Neural progenitor cell (in vitro differentiated cells): ENCODE measurements at regions not wholly inside any gene's neighbourhood (a gene's known extent, or its start where the extent isn't known, plus 50 kb on each side); places are given as distances from the start of the nearest gene placed in this dataset.
"Not testable (repeated sequence)": the region's sequence is repeated elsewhere in the genome, so short reads cannot be mapped to it uniquely, and the experiment has no call there.

Source experiments
- DNase-seq: peaks from one replicate; pipeline ENCODE4 v3.0.0-alpha.2; 2016; ENCODE audit warnings: low spot score
- H2AFZ ChIP-seq: fragments of 200-600 bp; sonication (generic); replicated peaks from 2 replicates; pipeline ENCODE4 v1.6.1; 2016; ENCODE audit warnings: antibody characterized with exemption
- H3F3A ChIP-seq: fragments of 200-600 bp; sonication (generic); 2 replicates; pipeline ENCODE4 v1.6.1; 2016; ENCODE audit warnings: antibody characterized with exemption, low read depth
- H3K27ac ChIP-seq: fragments of 200-600 bp; sonication (generic); 2 replicates; pipeline ENCODE4 v1.5.1; 2016; ENCODE audit warnings: mild to moderate bottlenecking
- H3K27me3 ChIP-seq: fragments of 200-600 bp; sonication (generic); 2 replicates; pipeline ENCODE4 v1.6.1; 2016; ENCODE audit warnings: mild to moderate bottlenecking, moderate library complexity
- H3K36me3 ChIP-seq: fragments of 200-600 bp; sonication (generic); 2 replicates; pipeline ENCODE4 v1.5.1; 2016
- H3K4me1 ChIP-seq: fragments of 200-600 bp; sonication (generic); 2 replicates; pipeline ENCODE4 v1.6.1; 2016; ENCODE audit warnings: mixed run types
- H3K4me2 ChIP-seq: fragments of 200-600 bp; sonication (generic); 2 replicates; pipeline ENCODE4 v1.6.1; 2016
- H3K4me3 ChIP-seq: fragments of 200-600 bp; sonication (generic); 2 replicates; pipeline ENCODE4 v1.5.1; 2016
- H3K79me2 ChIP-seq: fragments of 200-600 bp; sonication (generic); 2 replicates; pipeline ENCODE4 v1.6.1; 2016; ENCODE audit warnings: low read depth
- H3K9ac ChIP-seq: fragments of 200-600 bp; sonication (generic); 2 replicates; pipeline ENCODE4 v1.6.1; 2016
- H3K9me3 ChIP-seq: fragments of 200-600 bp; sonication (generic); 2 replicates; pipeline ENCODE4 v1.5.1; 2016; ENCODE audit warnings: low read depth
- H4K20me1 ChIP-seq: fragments of 200-600 bp; sonication (generic); 2 replicates; pipeline ENCODE4 v1.6.1; 2016; ENCODE audit warnings: low read depth
- H3K27ac Mint-ChIP-seq: 3 replicates; pipeline ENCODE4 v1.8.0; 2021; ENCODE audit warnings: mixed read lengths
- H3K27me3 Mint-ChIP-seq: 2 replicates; pipeline ENCODE4 v1.8.0; 2022; ENCODE audit warnings: low read depth, mild to moderate bottlenecking, inconsistent platforms, moderate library complexity, mixed read lengths; ENCODE audit not compliant: insufficient read depth
- H3K36me3 Mint-ChIP-seq: 3 replicates; pipeline ENCODE4 v1.8.0; 2021; ENCODE audit warnings: mixed read lengths
- H3K4me1 Mint-ChIP-seq: 3 replicates; pipeline ENCODE4 v1.8.0; 2021; ENCODE audit warnings: mixed read lengths
- H3K4me3 Mint-ChIP-seq: 3 replicates; pipeline ENCODE4 v1.8.0; 2021; ENCODE audit warnings: mild to moderate bottlenecking, moderate library complexity, mixed read lengths
- H3K9me3 Mint-ChIP-seq: 3 replicates; pipeline ENCODE4 v1.8.0; 2020; ENCODE audit warnings: mixed read lengths
- EZH2 ChIP-seq: fragments of 200-600 bp; sonication (generic); IDR thresholded peaks from 2 replicates; pipeline ENCODE4 v1.6.1; 2017; ENCODE audit warnings: antibody characterized with exemption, mild to moderate bottlenecking, moderate library complexity
- EZH2phosphoT487 ChIP-seq: fragments of 200-600 bp; sonication (generic); IDR thresholded peaks from 2 replicates; pipeline ENCODE4 v1.6.1; 2017; ENCODE audit warnings: antibody characterized with exemption
- TF ChIP-seq, protein P1 (sequence below): fragments of 200-600 bp; sonication (generic); IDR thresholded peaks from 2 replicates; pipeline ENCODE4 v1.5.1; 2017; ENCODE audit warnings: antibody characterized with exemption, mild to moderate bottlenecking

DNA sequence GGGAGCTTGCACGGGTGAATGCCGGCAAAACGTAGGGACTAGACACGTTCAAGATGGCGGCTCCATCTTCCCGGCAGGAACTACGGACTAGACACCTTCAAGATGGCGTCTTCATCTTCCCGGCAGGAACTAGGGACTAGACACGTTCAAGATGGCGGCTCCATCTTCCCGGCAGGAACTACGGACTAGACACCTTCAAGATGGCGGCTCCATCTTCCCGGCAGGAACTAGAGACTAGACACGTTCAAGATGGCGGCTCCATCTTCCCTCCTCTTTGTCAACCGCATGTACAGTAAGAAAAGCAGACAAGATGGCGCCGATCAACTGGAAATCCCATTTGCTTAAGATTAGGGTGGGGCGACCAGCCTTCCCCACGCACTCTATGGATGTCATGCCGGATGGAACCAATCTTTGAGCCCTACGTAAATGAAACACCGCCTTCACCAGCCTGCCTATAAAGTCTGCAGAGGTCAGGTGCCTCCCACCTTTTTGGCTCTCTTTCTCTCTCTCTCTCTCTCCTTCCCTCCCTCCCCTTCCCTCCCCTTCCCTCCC, 222.4 kb downstream of the CRLF2 start:
- Histone ChIP-seq H3K79me2 (no peaks in the 10 kb centered on the region), H3K4me3 (no peak overlapping the region), H2AFZ (no peak overlapping the region)

DNA sequence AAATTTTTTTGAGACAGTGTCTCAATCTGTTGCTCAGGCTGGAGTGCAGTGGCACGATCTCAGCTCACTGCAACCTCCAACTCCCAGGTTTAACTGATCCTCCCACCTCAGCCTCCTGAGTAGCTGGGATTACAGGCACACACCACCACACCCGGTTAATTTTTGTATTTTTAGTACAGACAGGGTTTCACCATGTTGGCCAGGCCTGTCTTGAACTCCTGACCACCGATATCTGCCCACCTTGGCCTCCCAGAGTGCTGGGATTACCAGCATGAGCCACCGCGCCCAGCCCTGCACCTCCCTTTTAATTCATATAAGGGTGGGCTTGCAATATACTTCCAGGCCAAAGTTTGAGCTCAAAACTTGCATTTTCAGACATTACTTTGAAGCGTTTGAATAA, 223.9 kb downstream of the CRLF2 start:
- not testable (repeated sequence) for H3K27me3 ChIP-seq, H3K9ac ChIP-seq, H3K27ac ChIP-seq, H3K4me2 ChIP-seq, H3F3A ChIP-seq, H3K27ac Mint-ChIP-seq, H3K36me3 Mint-ChIP-seq, H2AFZ ChIP-seq, H3K79me2 ChIP-seq, H3K36me3 ChIP-seq, H3K4me3 Mint-ChIP-seq, DNase-seq, H3K4me1 ChIP-seq, H3K4me1 Mint-ChIP-seq, H3K4me3 ChIP-seq, H4K20me1 ChIP-seq, H3K9me3 ChIP-seq
- Mint-ChIP-seq H3K9me3 (peaks cover 19% of the 10 kb centered on the region), H3K27me3 (peaks cover 15% of the 10 kb centered on the region)

More for the DNA sequence above, 222.4 kb downstream of the CRLF2 start:
- H3K36me3 Mint-ChIP-seq = peaks cover 1% of the 10 kb centered on the region
- peak; percentile 34 for DNase-seq
- Histone ChIP-seq H3K36me3 (no peaks in the 10 kb centered on the region), H3K4me2 (no peak overlapping the region), H3K4me1 (no peaks in the 10 kb centered on the region), H3K27ac (no peak overlapping the region), H4K20me1 (no peaks in the 10 kb centered on the region), H3K27me3 (no peaks in the 10 kb centered on the region), H3K9ac (no peak overlapping the region), H3F3A (no peaks in the 10 kb centered on the region), H3K9me3 (no peaks in the 10 kb centered on the region)
- H3K4me3 Mint-ChIP-seq = peak overlapping the region; percentile 72
- H3K27me3 Mint-ChIP-seq = peaks cover 15% of the 10 kb centered on the region
- no peaks in the 10 kb centered on the region for H3K4me1 Mint-ChIP-seq
- peak overlapping the region; percentile 72 for H3K27ac Mint-ChIP-seq
- TF ChIP-seq, protein P1, sequence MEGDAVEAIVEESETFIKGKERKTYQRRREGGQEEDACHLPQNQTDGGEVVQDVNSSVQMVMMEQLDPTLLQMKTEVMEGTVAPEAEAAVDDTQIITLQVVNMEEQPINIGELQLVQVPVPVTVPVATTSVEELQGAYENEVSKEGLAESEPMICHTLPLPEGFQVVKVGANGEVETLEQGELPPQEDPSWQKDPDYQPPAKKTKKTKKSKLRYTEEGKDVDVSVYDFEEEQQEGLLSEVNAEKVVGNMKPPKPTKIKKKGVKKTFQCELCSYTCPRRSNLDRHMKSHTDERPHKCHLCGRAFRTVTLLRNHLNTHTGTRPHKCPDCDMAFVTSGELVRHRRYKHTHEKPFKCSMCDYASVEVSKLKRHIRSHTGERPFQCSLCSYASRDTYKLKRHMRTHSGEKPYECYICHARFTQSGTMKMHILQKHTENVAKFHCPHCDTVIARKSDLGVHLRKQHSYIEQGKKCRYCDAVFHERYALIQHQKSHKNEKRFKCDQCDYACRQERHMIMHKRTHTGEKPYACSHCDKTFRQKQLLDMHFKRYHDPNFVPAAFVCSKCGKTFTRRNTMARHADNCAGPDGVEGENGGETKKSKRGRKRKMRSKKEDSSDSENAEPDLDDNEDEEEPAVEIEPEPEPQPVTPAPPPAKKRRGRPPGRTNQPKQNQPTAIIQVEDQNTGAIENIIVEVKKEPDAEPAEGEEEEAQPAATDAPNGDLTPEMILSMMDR = no peak
- no peak for TF ChIP-seq EZH2
- no peak for TF ChIP-seq EZH2phosphoT487
- peaks cover 11% of the 10 kb centered on the region for H3K9me3 Mint-ChIP-seq

DNA sequence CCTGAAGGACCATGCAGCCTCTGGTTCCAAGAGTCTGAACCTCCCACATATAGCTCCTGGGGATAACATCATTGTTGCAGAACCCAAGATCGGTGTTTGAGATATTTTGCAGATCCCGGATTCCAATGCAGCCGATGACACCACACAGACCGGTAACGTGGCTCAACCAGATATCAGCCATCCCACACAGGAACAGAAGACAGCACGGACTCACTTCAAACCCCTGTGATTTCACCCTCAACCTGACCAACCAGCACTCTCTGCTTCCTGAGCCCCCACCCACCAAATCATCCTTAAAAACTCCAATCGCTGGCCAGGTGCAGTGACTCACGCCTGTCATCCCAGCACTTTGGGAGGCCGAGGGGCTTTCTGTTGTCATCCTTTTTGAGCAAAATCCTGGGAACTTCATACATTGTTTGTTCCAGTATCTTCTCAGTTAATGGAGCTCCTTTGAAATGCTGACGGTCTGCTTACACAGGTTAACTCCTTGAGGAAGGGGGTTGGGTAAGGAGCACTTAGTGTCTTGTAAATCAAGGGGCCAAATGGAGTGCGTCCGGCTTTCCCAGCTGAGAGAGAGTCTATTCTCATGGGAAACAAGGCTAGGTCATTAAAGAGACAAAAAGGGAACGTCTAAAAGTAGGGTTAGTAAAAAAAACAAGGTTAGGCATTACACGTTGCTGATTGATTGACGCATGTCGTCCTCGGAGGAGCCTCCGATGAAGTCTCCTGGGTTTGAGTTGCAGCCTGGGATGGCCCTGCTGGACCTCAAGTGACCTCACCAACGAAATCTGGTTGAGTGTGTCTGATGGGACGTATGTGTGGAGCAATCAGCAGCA, 230.4 kb downstream of the CRLF2 start:
- peaks cover 26% of the 10 kb centered on the region for H3K9me3 Mint-ChIP-seq
- Histone ChIP-seq H2AFZ (peak overlapping the region; percentile 93), H3F3A (peaks cover 23% of the 10 kb centered on the region), H4K20me1 (no peaks in the 10 kb centered on the region), H3K9ac (no peak overlapping the region), H3K27ac (no peak overlapping the region), H3K27me3 (no peaks in the 10 kb centered on the region), H3K4me2 (peak overlapping the region; percentile 63), H3K4me1 (peaks cover 24% of the 10 kb centered on the region), H3K36me3 (no peaks in the 10 kb centered on the region), H3K79me2 (no peaks in the 10 kb centered on the region), H3K4me3 (peak overlapping the region; percentile 2), H3K9me3 (no peaks in the 10 kb centered on the region)
- peaks cover 20% of the 10 kb centered on the region for H3K4me1 Mint-ChIP-seq
- no peak for DNase-seq
- no peak overlapping the region for H3K4me3 Mint-ChIP-seq
- H3K27ac Mint-ChIP-seq = peak overlapping the region; percentile 67
- TF ChIP-seq, protein P1 = no peak
- no peak for TF ChIP-seq EZH2
- peaks cover 20% of the 10 kb centered on the region for H3K27me3 Mint-ChIP-seq
- H3K36me3 Mint-ChIP-seq = no peaks in the 10 kb centered on the region
